Vagina (tissue), 2 donors: ENCODE measurements at regions not wholly inside any gene's neighbourhood (a gene's known extent, or its start where the extent isn't known, plus 50 kb on each side); places are given as distances from the start of the nearest gene placed in this dataset.

Experiments
- DNase-seq, 2 donors: peaks; one replicate each; pipeline ENCODE4 v3.0.0-alpha.2; 2017; ENCODE audit errors: extremely low spot score in 2 of 2
- H3K27ac ChIP-seq: fragments of 200-600 bp; sonication (generic); one replicate; pipeline ENCODE4 v1.5.1; 2019
- H3K27me3 ChIP-seq: fragments of 200-600 bp; sonication (generic); one replicate; pipeline ENCODE4 v1.5.1; 2019
- H3K36me3 ChIP-seq, 2 donors: fragments of 200-600 bp; sonication (generic); one replicate each; pipeline ENCODE4 v1.5.1; 2017 to 2019
- H3K4me1 ChIP-seq: fragments of 200-600 bp; sonication (generic); one replicate; pipeline ENCODE4 v1.5.1; 2019
- H3K4me3 ChIP-seq, 2 donors: fragments of 200-600 bp; sonication (generic); 1 replicate in 1 of 2; 2 replicates in 1 of 2; pipeline ENCODE4 v1.5.1; 2016 to 2019
- H3K9me3 ChIP-seq: fragments of 200-600 bp; sonication (generic); one replicate; pipeline ENCODE4 v1.5.1; 2019
- CTCF ChIP-seq, 3 experiments: fragments of 450-650 bp in 2 of 3; fragments of 200-600 bp in 1 of 3; sonication (generic) in 1 of 3; IDR thresholded peaks; one replicate each; pipeline ENCODE4 v1.5.1; 2017 to 2019; ENCODE audit warnings: antibody characterized with exemption in 3 of 3, mild to moderate bottlenecking in 2 of 3, moderate library complexity in 2 of 3
- POLR2A ChIP-seq, 2 donors: fragments of 450-650 bp; IDR thresholded peaks; one replicate each; pipeline ENCODE4 v1.6.1; 2017; ENCODE audit warnings: antibody characterized with exemption in 2 of 2, mild to moderate bottlenecking in 2 of 2, moderate library complexity in 2 of 2
- POLR2AphosphoS5 ChIP-seq, 2 donors: sonication (generic); formaldehyde crosslinking; IDR thresholded peaks; one replicate each; pipeline ENCODE4 v1.9.0; 2017; ENCODE audit warnings: antibody characterized with exemption in 2 of 2, mild to moderate bottlenecking in 2 of 2, low read depth in 1 of 2; ENCODE audit not compliant: insufficient read depth in 1 of 2
- intact Hi-C: fragments of 100-400 bp; cut with DNase I; formaldehyde crosslinking; loops from one replicate; pipeline ENCODE4 v1.15.1; 2023

- no peaks in the 10 kb centered on the region for H3K9me3 ChIP-seq
- no peaks in the 10 kb centered on the region for H3K36me3 ChIP-seq
- H3K27me3 ChIP-seq, result no peaks in the 10 kb centered on the region
- H3K27ac ChIP-seq, result no peak overlapping the region
- no peak for TF ChIP-seq POLR2AphosphoS5 (IDR thresholded peaks at IDR 0.05; ENCODE audit: insufficient read depth in 1 of 2, low read depth in 1 of 2)
- no peak for TF ChIP-seq CTCF (IDR thresholded peaks at IDR 0.05)
- no peak for TF ChIP-seq POLR2A (IDR thresholded peaks at IDR 0.05)
- no peak overlapping the region for H3K4me3 ChIP-seq
- no peak for DNase-seq
- intact Hi-C loops, result no loop called here
- H3K4me1 ChIP-seq, result peaks cover 14% of the 10 kb centered on the region
Observed at GRCh38 chr1:55481634-55482033, 266.5 kb upstream of the USP24 start.

- Histone ChIP-seq H3K9me3 (no peaks in the 10 kb centered on the region), H3K27me3 (no peaks in the 10 kb centered on the region), H3K4me3 (no peak overlapping the region), H3K27ac (no peak overlapping the region), H3K36me3 (no peaks in the 10 kb centered on the region), H3K4me1 (peaks cover 21% of the 10 kb centered on the region)
- intact Hi-C loops, result no loop called here
- DNase-seq, result no peak
- TF ChIP-seq CTCF (IDR thresholded peaks at IDR 0.05), result no peak
- TF ChIP-seq POLR2A (IDR thresholded peaks at IDR 0.05), result no peak
- TF ChIP-seq POLR2AphosphoS5 (IDR thresholded peaks at IDR 0.05; ENCODE audit: insufficient read depth in 1 of 2, low read depth in 1 of 2), result no peak
Observed at GRCh38 chr1:55480029-55480795, 265.0 kb upstream of the USP24 start.

GRCh38 chr1:55478742-55479141, 263.6 kb upstream of the USP24 start:
- Histone ChIP-seq H3K4me1 (peaks cover 30% of the 10 kb centered on the region), H3K27me3 (no peaks in the 10 kb centered on the region), H3K27ac (peak overlapping the region; percentile 78), H3K36me3 (no peaks in the 10 kb centered on the region), H3K4me3 (no peak overlapping the region), H3K9me3 (no peaks in the 10 kb centered on the region)
- no peak for DNase-seq
- intact Hi-C loops, result no loop called here
- no peak for TF ChIP-seq POLR2A (IDR thresholded peaks at IDR 0.05)
- TF ChIP-seq CTCF (IDR thresholded peaks at IDR 0.05), result no peak
- no peak for TF ChIP-seq POLR2AphosphoS5 (IDR thresholded peaks at IDR 0.05; ENCODE audit: insufficient read depth in 1 of 2, low read depth in 1 of 2)

GRCh38 chr1:55477953-55478352, 262.8 kb upstream of the USP24 start:
- H3K9me3 ChIP-seq, result no peaks in the 10 kb centered on the region
- TF ChIP-seq POLR2A (IDR thresholded peaks at IDR 0.05) (no peak), POLR2AphosphoS5 (IDR thresholded peaks at IDR 0.05; ENCODE audit: insufficient read depth in 1 of 2, low read depth in 1 of 2) (no peak), CTCF (IDR thresholded peaks at IDR 0.05) (no peak)
- H3K4me1 ChIP-seq, result peaks cover 30% of the 10 kb centered on the region
- no peak overlapping the region for H3K4me3 ChIP-seq
- H3K36me3 ChIP-seq, result no peaks in the 10 kb centered on the region
- peak overlapping the region; percentile 78 for H3K27ac ChIP-seq
- no peak for DNase-seq
- intact Hi-C loops, result no loop called here
- H3K27me3 ChIP-seq, result no peaks in the 10 kb centered on the region

- no peaks in the 10 kb centered on the region for H3K36me3 ChIP-seq
- intact Hi-C loops, result no loop called here
- H3K4me1 ChIP-seq, result peaks cover 30% of the 10 kb centered on the region
- no peaks in the 10 kb centered on the region for H3K9me3 ChIP-seq
- H3K4me3 ChIP-seq, result no peak overlapping the region
- DNase-seq, result no peak
- peak overlapping the region; percentile 78 for H3K27ac ChIP-seq
- TF ChIP-seq POLR2A (IDR thresholded peaks at IDR 0.05), result no peak
- TF ChIP-seq CTCF (IDR thresholded peaks at IDR 0.05), result no peak
- TF ChIP-seq POLR2AphosphoS5 (IDR thresholded peaks at IDR 0.05; ENCODE audit: insufficient read depth in 1 of 2, low read depth in 1 of 2), result no peak
- H3K27me3 ChIP-seq, result no peaks in the 10 kb centered on the region
Observed at GRCh38 chr1:55476445-55477015, 261.4 kb upstream of the USP24 start.
